COLO668 (cell line): ENCODE measurements at regions not wholly inside any gene's neighbourhood (a gene's known extent, or its start where the extent isn't known, plus 50 kb on each side); places are given as distances from the start of the nearest gene placed in this dataset.
"Not testable (repeated sequence)": the region's sequence is repeated elsewhere in the genome, so short reads cannot be mapped to it uniquely, and the experiment has no call there.

Source experiments
- DNase-seq: peaks from one replicate; lab custom pipeline; 2025; ENCODE audit not compliant: unreplicated experiment; lab: John Stamatoyannopoulos, UW

- no peak for DNase-seq
Measured at GRCh38 chr6:48552905-48553304, 441.9 kb upstream of the PTCHD4 start.

- DNase-seq = no peak
Measured at GRCh38 chr6:48550603-48551002, 439.6 kb upstream of the PTCHD4 start.

DNA sequence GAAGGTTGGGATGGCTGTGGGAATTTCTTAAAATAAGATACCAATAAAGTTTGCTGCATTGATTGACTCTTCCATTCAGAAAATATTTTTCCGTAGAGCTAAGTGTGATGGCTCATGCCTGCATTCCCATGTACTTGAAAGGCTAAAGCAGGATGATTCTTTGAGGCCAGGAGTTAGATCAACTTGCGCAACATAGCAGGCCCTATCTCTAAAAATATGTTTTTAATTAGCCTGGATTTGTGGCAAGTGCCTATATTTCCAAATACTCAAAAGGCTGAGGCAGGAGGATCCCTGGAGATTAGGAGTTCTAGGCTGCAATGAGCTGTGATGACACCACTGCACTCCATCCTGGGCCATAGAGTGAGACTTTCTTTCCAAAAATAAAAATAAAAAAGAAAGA is 431.2 kb upstream of the PTCHD4 start:
- no peak for DNase-seq

DNA sequence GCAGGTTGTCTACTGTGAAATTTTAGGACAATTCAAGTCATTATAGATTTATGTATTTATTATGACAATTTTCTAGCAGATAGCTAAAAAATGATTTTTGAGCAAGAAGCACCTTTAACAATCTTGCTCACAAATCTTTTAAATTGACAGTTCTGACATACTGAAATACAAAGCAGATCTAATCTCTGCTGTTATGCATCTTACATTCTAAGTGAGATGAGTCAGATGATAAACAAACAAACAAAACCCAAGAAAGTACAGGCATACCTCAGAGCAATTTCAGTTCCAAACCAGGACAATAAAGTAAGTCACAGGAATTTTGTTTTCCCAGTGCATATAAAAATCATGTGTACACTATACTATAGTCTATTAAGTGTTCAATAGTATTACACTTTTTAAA is 430.7 kb upstream of the PTCHD4 start:
- DNase-seq = no peak

DNA sequence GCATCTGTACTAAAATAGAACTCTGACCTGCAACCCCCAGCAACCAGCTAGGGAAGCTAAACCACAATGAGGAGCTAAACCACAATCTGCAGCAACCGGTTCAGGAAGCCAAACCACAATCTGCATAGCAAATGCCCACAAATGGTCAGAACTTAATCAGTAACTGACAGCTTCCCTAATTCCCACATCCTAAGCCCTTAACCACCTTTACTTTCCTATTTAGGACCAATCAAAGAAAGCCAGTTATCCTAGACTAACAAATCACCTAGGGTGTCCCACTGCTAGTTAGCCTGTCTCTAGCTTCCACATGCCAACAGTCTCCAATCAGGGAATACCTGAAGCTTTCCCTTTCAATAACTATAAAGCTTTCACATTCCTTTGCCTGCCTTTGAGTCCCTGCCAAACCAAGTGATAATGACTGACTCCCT is 424.6 kb upstream of the PTCHD4 start:
- DNase-seq = no peak

DNA sequence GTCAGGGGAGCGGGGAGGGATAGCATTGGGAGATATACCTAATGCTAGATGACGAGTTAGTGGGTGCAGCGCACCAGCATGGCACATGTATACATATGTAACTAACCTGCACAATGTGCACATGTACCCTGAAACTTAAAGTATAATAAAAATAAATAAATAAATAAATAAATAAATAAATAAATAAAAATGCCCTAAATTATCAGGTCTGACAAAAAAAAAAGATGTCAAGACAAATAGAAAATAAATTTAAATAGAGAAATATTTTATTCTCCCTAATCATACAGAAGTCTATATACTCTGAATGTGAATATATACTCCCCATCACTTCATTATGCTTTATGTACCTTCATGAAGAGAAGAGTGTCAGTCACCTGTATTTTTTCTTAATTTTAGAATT is 420.0 kb upstream of the PTCHD4 start:
- DNase-seq = not testable (repeated sequence)

GRCh38 chr6:48525849-48526248 is 414.9 kb upstream of the PTCHD4 start:
- no peak for DNase-seq

DNA sequence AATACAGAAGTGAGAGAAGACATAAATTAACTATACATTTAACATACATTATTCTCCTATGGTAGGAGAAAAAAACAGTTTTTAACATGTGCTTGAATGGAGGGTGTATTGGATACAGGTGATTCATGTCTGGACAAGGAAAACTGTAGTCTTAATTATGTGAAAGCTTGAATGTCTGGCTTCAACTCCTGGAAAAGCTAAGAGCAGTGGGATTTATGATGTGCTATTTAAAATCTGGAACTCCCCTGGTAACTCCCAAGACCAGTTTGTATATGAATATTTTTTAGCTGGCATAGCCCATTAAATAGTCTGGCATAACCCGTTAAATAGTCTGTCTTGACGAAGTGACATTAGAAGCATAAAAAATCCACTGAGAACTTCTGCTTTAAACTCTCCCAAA is 410.0 kb upstream of the PTCHD4 start:
- no peak for DNase-seq

- DNase-seq = no peak
Measured at GRCh38 chr6:48512390-48512789, 401.4 kb upstream of the PTCHD4 start.

- no peak for DNase-seq
Measured at GRCh38 chr6:48511378-48511777, 400.4 kb upstream of the PTCHD4 start.

- no peak for DNase-seq
Measured at GRCh38 chr6:48505621-48506020, 394.6 kb upstream of the PTCHD4 start.

- DNase-seq = not testable (repeated sequence)
Measured at GRCh38 chr6:48493432-48493831, 382.4 kb upstream of the PTCHD4 start.

DNA sequence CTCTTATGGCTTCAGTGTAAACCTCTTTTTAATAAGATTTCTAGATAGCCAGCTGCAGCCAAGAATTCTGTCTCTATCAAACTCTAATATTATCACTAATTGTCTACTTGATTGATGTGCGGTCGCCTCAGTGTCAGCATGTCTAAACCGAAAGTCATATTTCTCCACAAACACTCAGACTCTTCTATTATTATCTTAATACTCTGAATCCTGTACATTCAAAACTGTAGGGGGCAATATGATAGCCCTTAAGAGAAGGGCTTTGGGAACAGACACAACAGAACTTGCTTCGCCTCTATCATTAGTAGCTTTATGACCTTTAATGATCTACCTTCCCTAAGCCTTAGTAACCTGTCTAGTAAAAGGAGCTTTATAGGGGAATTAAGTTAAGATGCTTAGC is 379.7 kb upstream of the PTCHD4 start:
- DNase-seq = no peak

GRCh38 chr6:48486876-48487275 is 375.9 kb upstream of the PTCHD4 start:
- no peak for DNase-seq

- DNase-seq = no peak
Measured at GRCh38 chr6:48486373-48486772, 375.4 kb upstream of the PTCHD4 start.

DNA sequence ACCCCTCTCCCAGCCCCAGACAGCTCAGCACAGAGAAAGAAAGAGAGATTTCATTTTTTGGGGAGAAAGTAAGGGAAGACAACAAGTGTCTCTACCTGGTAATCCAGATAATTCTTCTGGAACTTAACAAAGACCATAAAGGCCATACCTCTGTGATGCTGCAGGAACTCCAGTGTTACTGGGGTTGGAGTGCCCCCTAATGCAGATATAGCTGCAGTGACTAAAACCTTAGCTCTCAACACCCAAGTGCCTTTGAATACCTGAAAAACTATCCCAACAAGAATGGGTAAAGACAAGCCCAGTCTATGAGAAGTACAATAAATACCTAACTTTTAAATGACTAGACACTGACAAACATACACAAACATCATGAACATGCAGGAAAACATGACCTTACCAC is 365.3 kb upstream of the PTCHD4 start:
- no peak for DNase-seq

- DNase-seq = no peak
Measured at GRCh38 chr6:48475275-48475674, 364.3 kb upstream of the PTCHD4 start.

GRCh38 chr6:48474830-48475229 is 363.8 kb upstream of the PTCHD4 start:
- no peak for DNase-seq

DNA sequence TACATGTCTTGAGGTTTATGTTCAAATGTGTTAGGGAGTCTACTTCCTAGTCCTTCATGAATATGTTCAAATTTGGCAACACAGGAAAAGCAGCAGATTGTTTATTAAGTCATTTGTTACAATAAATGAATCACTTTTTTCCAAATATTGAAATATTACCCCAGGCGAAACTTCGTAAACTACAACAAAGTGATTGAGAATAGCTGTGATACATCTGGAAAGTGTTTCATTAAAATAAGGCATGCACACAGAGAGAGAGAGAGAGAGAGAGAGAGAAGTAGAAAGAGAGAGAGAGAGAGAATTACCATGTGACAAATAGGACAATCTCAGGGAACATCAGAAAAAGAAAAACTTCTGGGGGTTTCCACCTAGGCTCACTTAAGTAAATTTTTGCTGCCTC is 363.1 kb upstream of the PTCHD4 start:
- DNase-seq = no peak

- no peak for DNase-seq
Measured at GRCh38 chr6:48472535-48472934, 361.5 kb upstream of the PTCHD4 start.

- DNase-seq = no peak
Measured at GRCh38 chr6:48472091-48472490, 361.1 kb upstream of the PTCHD4 start.

DNA sequence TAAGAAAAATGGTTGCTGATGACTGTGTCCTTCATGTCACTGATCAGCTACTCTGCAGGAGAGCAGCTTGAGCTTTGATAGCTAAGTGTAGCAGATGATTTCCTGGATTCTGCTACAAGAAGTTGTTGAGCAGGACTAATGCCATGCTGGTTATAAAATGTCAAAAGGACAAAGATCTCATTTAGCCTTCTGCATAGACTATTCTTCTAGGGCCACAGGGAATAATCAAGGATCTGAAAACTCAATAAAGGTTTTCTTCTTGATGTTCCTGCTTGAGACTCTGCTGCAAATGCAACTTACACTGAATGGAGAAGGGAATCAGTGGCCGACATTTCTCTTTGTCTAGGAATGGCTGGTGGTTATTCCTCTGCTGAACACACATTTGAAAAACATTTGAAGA is 360.3 kb upstream of the PTCHD4 start:
- no peak for DNase-seq

- no peak for DNase-seq
Measured at GRCh38 chr6:48449002-48449401, 338.0 kb upstream of the PTCHD4 start.

- DNase-seq = no peak
Measured at GRCh38 chr6:48447251-48447650, 336.3 kb upstream of the PTCHD4 start.
